Limb (tissue), 2 donors: ENCODE measurements at regions not wholly inside any gene's neighbourhood (a gene's known extent, or its start where the extent isn't known, plus 50 kb on each side); places are given as distances from the start of the nearest gene placed in this dataset.

Experiments
- DNase-seq, 2 donors: peaks; one replicate each; pipeline ENCODE4 v3.0.0-alpha.2; 2016; ENCODE audit errors: extremely low spot score in 2 of 2

- no peak for DNase-seq
Measured at GRCh38 chr13:103961784-103962183, 895.6 kb upstream of the SLC10A2 start.

DNA sequence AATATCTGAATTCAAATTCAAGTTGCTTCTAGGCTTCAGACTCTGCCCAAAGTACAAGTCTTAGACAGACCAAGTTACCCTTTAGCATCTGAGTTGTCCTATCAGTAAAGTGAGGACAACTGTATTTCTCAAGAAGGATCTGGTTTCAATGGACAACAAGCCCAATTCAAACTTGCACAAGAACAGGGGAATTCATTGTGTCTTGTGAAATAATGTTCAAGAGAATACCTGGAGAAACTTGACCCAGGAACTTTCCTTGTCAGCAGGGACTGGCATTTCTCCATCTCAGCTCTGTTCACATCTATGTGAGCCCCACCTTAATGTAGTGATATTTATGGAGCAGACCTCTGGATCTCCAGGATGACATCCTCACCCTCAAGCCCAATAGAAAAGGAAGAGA lies 894.9 kb upstream of the SLC10A2 start:
- no peak for DNase-seq

GRCh38 chr13:103960001-103960400 lies 893.8 kb upstream of the SLC10A2 start:
- no peak for DNase-seq

DNA sequence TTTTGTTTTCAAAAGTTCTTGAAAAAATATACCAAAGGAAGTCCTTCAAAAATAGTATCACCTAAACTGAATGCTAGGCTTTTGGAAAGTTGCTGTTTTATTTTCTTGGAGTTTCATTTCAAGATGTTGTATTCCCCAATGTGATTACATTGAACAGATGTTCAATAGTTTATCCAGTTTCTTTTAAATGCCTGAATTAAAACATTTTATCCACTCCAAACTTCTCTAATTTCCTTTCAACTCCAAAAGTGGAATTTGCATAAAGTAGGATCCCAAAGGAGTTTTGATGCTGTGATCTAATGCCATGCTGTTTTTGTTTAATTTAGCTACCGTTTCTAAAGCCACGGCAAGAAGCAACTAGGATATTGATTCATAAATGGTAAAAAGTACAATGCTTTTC lies 892.5 kb upstream of the SLC10A2 start:
- DNase-seq = no peak

- no peak for DNase-seq
Measured at GRCh38 chr13:103957939-103958338, 891.7 kb upstream of the SLC10A2 start.

DNA sequence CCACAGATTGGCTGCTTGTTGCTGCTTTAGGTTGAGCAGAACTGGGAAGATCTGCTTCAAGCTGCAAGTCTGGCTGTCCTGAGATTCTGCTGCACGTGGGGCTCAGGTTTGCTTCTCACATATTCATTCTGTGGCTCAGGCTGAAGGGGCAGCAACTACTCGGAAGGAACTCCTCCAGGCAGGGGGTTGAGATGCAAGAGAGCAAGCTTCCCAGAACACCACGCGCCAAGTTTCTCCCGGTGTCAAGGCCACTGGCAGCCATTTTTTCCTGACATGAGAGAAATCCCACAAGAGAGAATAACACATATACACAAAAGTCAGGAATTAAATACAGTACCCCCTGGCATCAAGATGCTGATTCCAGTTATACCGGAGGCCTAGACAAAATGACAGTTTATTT lies 887.6 kb upstream of the SLC10A2 start:
- no peak for DNase-seq

GRCh38 chr13:103952183-103952582 lies 886.0 kb upstream of the SLC10A2 start:
- DNase-seq = no peak

DNA sequence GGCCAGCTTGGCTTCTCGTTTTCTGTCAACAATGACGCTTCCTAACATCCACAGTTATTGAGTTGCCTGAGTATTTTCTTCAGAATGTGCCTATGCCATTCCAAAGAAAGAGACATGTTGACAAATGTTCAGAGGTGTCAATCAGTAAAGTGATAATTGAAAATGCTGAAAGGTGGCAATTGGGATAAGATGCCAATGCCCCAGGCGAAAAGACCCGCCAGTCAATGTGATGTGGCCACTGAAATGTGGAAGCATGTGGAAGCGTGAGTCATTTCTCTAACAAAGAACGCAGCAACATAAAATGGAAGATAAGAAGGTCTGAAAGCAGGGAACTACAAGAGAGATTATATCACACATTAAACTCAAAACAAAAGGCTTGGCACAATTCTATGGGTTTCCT lies 882.2 kb upstream of the SLC10A2 start:
- DNase-seq = no peak

DNA sequence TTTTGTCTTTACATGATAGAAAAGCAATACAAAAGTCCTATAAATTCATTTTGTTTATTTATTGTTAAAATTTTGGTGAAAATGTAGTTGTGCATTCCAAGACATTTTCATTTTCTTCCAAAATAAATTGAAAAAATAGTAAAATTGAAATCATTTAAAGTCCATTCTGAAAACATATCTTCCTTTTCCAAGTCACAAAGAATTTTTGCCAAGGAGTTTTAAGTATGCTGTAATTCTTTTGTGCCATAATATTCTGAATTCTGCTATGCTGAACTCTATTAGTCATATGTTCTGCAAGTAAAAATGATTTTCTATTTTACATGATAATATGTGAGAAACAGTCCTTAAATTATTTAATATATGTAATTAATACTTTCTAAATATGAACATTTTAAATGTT lies 879.6 kb upstream of the SLC10A2 start:
- no peak for DNase-seq

DNA sequence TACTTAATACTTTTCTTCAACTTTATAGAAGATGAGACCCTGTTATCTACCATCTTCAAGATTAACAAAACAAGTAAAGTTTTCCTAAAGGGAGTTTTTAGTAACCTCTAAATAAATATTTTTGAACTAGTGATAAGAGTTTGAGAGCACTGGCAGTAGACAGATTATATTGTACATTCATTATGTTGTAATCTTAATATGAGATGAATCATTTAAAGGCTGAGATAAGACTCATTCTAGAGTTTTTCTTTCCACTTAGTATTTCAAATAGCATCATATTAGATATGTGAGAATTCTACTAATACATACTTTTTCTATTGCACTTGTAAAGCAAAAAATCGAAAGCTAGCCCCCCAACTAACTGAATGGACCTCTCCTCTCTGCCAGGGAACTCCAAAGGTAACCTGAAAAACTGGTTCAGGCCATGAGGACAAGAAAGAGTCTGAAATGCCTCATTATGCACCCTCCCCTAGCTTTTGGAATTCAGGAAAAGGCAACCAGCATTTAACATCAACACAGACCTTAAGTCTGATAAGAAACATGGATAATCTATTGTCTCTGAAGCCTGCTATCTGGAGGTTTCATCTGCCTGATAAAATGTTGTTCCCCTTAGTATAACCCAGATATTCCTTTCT lies 875.4 kb upstream of the SLC10A2 start:
- no peak for DNase-seq

- DNase-seq = no peak
Measured at GRCh38 chr13:103935117-103935516, 868.9 kb upstream of the SLC10A2 start.

DNA sequence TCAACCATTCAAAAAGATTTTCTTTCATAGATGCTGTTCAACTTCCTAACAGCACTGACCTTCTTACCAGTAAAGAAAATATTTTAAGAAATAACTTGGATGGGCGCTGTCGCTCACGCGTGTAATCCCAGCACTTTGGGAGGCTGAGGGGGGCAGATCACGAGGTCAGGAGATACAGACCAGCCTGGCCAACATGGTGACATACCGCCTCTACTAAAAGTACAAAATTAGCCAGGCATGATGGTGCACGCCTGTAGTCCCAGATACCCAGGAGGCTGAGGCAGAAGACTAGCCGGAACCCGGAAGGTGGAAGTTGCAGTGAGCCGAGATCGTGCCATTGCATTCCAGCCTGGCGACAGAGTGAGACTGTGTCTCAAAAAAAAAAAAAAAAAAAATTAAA lies 865.7 kb upstream of the SLC10A2 start:
- no peak for DNase-seq

DNA sequence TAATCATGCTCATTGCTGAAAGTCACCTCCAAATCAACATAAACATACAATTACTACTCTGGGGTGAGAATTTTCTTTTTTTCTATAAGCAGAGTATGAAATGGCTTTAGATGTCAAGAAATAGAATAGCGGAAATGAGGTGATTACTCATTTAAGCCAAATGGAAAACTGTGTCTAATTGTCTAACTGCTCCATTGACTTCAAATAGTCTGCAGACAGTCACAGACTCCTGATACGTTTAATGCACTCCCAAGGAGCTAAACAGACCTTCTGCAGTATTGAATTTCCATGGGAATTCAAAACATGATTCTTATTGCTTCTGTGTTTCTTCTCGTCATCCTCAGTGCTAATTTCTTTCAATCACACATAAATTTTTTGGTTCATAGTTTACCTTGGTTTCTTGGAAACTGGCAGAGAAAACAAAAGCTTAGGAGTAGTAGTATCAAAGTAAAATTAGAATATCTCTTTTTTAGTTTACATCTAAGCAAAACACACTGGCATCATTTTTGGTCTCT lies 865.2 kb upstream of the SLC10A2 start:
- DNase-seq = no peak

DNA sequence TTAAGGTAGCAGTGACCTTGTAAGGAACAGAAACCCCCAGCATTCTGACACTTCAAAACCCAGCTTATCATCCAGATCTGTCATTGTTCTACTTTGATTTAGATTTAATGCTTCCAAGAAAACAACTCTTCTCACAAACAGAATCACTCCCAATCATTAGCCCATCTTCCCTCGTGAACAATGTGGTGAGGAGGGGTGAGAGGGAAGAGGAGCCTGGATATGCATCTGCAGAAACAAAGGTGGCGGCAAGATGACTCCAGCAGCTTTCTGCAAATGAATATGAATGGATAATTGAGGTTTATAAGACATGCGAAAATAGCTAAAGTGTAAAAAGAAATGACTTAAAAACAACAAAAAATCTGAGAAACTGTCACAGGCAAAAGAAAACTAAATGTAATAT lies 859.9 kb upstream of the SLC10A2 start:
- DNase-seq = no peak

DNA sequence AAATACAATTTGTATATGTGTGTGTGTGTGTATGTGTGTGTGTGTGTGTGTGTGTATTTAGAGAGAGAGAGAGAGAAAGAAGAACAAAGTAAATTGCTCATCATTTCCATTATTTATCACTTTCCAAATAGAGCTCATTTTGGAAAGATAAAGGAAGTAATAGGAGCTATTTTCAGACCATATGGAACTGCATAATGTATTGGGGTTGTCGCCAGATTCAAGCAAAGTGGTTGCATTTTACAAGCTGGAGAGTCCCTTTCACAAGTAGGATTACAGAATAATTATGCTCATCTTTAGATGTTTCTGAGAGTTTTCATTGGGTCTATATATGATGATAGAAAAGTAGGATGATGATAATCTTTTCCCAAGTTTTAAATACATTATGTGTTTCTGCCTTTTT lies 842.7 kb upstream of the SLC10A2 start:
- DNase-seq = no peak

DNA sequence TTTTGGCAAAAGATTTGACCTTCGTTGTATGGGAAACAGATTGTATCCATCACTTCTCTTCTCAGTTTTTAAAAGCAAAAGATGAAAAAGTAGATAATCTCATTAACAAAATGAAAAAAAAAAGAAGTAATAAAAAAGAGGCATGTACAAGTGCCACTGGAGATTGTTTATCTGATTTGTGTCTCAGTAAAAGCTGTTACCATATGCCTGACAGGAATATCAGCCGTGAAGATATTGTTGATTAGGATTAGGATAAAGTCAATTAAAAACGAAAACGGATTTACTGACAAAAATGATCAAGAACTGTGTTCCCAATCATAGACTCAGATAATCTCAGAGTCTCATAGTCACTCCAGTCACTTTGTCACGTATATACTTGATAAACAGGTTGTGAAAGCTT lies 842.1 kb upstream of the SLC10A2 start:
- DNase-seq = no peak

GRCh38 chr13:103903790-103904189 lies 837.6 kb upstream of the SLC10A2 start:
- no peak for DNase-seq

- no peak for DNase-seq
Measured at GRCh38 chr13:103898481-103898880, 832.3 kb upstream of the SLC10A2 start.

DNA sequence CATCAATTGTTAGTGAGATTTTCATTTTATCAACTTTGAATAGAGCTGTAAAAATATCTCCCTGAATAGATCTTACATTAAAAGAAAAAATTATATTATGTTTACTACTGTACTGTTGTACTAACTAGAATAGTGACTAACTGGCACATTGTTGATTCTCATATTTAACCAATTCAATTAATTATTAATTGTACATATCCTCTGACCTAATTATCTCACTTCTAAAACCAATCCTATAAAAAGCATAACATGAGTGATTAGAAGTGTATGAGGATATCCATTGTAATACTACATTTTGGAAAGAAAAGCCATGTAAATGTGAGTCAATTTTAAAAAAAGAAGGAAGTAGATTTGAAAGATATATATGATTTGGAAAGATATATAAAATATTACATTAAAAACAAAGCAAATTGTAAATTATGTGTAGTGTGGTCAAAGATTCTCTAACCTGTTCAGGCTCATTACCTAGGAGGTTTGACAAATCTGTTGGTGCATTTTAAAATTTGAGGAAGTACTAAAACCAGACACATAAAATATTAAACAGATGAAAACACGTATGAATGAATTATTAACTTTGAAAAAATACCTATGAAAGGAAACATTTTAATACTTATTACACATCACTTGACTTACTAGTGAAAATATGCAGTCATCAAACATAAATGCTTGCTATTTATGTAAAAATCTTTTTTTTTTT lies 829.8 kb upstream of the SLC10A2 start:
- DNase-seq = no peak

- no peak for DNase-seq
Measured at GRCh38 chr13:103894626-103895025, 828.4 kb upstream of the SLC10A2 start.

GRCh38 chr13:103884101-103884723 lies 818.0 kb upstream of the SLC10A2 start:
- no peak for DNase-seq

GRCh38 chr13:103883698-103884097 lies 817.5 kb upstream of the SLC10A2 start:
- peak; percentile 15 to 29 for DNase-seq

- peak; percentile 83 to 87 for DNase-seq
Measured at GRCh38 chr13:103883164-103883563, 816.9 kb upstream of the SLC10A2 start.
